ENCODE measurements at regions not wholly inside any gene's neighbourhood (a gene's known extent, or its start where the extent isn't known, plus 50 kb on each side); places are given as distances from the start of the nearest gene placed in this dataset.

GRCh38 chr2:2899826-2900225 is 477.8 kb downstream of the EIPR1 start:
- TF ChIP-seq CTCF (IDR thresholded peaks at IDR 0.05): no peak
- no peak for TF ChIP-seq POLR2A (IDR thresholded peaks at IDR 0.05)
